ENCODE measurements at regions not wholly inside any gene's neighbourhood (a gene's known extent, or its start where the extent isn't known, plus 50 kb on each side); places are given as distances from the start of the nearest gene placed in this dataset.
A peak's percentile ranks its signal among the peaks of the same experiment; 100 is the strongest.
"Not testable (repeated sequence)": the region's sequence is repeated elsewhere in the genome, so short reads cannot be mapped to it uniquely, and the experiment has no call there.

DNA sequence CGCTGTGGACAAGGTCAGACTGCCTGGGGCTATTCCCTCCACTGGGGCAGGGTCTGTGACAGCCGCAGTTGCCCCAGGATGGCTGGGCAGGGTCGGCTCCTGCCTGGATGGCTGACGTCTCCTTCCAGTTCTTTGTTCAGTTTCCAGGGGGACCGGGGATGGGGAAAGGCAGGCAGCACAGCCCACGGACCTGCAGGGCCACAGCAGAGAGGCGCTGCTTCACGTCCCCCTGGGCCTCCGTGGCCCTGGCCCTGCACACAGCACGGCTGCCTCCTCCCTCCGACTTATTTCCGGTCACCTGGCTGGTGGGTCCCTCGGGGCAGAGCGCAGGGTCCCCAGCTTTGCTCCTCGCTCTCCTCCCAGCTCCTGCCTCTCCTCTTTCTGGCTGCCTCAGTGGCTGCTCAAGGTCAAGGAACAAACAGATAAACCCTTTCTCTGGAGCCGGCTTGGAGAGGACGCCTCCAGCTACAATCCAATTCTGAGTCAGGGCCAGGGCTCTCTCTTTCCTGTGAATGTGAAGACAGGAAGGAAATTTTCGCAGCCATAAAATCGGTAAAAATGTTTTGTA, 169.7 kb downstream of the C9orf50 start:
- Mint-ChIP-seq H3K9me3 (peaks cover 9% of the 10 kb centered on the region), H3K27me3 (peaks cover 17% of the 10 kb centered on the region)
- intact Hi-C loops (cut with micrococcal nuclease): no loop called here

DNA sequence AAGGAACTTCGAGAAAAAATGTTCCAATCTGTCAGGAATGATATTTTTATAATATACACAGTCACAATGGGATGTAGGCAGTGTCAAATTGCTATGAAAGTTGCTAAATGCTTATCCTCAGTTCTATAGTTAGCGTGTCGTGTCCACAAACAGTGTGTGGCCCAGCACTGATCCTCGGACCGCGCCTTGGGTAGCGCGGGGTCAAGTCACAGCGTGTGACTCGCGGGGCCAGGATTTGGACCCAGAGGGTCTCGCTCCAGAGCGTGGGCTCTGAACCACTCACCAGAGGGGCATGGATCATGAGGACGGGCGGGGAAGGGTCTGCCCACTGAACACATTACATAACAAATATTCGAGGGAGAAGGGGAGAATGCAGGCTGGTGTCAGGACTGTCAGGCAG, 171.8 kb downstream of the C9orf50 start:
- no peak overlapping the region for H3K4me3 Mint-ChIP-seq
- intact Hi-C loops (cut with micrococcal nuclease): no loop called here
- H3K27me3 Mint-ChIP-seq: peaks cover 15% of the 10 kb centered on the region
- H3K27ac Mint-ChIP-seq: no peak overlapping the region
- H3K4me1 Mint-ChIP-seq (ENCODE audit: low read depth): no peaks in the 10 kb centered on the region
- no peaks in the 10 kb centered on the region for H3K36me3 Mint-ChIP-seq (ENCODE audit: low read depth)
- peaks cover 9% of the 10 kb centered on the region for H3K9me3 Mint-ChIP-seq

More for the DNA sequence above, 169.7 kb downstream of the C9orf50 start:
- Mint-ChIP-seq H3K4me1 (ENCODE audit: low read depth) (peaks cover 14% of the 10 kb centered on the region), H3K27ac (no peak overlapping the region), H3K4me3 (no peak overlapping the region), H3K36me3 (ENCODE audit: low read depth) (no peaks in the 10 kb centered on the region)

DNA sequence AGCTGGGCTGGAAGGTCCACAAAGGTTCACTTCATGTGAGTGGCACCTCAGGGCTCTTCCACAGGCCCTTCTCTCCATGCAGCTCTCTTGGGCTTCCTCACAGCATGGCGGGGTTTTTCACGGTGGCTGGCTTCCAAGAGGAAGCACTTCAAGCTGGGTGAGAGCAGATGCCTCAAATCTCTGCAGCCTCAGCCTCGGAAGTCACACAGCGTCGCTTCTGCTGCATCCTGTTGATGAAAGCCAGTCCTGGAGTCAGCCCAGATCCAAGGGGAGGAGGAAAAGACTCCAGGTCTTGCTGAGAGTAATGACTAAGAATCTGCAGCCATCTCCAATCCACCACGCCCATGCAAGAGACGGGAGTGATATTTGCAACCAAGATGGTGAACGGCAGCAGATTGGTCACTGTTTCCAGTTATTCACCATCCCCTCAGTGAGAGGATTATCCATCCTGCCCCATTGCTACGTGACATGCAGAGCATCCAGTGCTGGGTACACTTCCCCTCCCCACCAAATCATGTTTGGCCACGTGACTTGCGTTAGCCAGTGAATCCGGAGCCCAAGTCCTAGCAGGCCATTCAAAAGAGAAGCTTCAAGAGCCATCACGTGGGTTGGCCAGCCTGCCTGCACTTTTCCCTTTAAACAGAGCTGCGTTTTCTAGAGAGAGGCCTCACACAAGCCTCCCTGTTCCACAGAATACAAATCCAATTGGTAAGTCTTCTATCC, 173.9 kb downstream of the C9orf50 start:
- H3K9me3 Mint-ChIP-seq: peaks cover 9% of the 10 kb centered on the region
- H3K4me3 Mint-ChIP-seq: no peak overlapping the region
- H3K4me1 Mint-ChIP-seq (ENCODE audit: low read depth): no peaks in the 10 kb centered on the region
- intact Hi-C loops (cut with micrococcal nuclease): no loop called here
- H3K36me3 Mint-ChIP-seq (ENCODE audit: low read depth): no peaks in the 10 kb centered on the region
- peaks cover 16% of the 10 kb centered on the region for H3K27me3 Mint-ChIP-seq
- no peak overlapping the region for H3K27ac Mint-ChIP-seq

DNA sequence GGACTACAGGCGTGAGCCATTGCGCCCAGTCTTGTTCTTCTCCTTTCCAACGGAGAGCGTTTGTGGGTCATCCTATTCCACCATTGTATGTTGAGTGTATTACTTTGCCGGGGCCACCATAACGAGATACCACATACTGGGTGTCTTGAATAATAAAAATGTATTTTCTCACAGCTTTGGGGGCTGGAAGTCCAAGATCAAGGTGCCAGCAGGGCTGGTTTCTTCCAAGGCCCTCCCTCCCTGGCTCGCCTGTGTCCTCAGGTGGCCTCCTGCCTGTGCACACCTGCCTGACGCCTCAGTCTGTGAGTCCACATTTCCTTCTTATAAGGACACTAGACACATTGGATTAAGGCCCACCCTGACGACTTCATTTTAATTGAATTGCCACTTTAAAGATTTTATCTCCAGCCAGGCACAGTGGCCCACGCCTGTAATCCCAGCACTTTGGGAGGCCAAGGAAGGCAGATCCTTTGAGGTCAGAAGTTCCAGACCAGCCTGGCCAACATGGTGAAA, 175.1 kb downstream of the C9orf50 start:
- intact Hi-C loops (cut with micrococcal nuclease): no loop called here
- Mint-ChIP-seq H3K4me1 (ENCODE audit: low read depth) (peaks cover 2% of the 10 kb centered on the region), H3K4me3 (no peak overlapping the region), H3K36me3 (ENCODE audit: low read depth) (no peaks in the 10 kb centered on the region), H3K27me3 (peaks cover 23% of the 10 kb centered on the region), H3K9me3 (peaks cover 9% of the 10 kb centered on the region), H3K27ac (no peak overlapping the region)

DNA sequence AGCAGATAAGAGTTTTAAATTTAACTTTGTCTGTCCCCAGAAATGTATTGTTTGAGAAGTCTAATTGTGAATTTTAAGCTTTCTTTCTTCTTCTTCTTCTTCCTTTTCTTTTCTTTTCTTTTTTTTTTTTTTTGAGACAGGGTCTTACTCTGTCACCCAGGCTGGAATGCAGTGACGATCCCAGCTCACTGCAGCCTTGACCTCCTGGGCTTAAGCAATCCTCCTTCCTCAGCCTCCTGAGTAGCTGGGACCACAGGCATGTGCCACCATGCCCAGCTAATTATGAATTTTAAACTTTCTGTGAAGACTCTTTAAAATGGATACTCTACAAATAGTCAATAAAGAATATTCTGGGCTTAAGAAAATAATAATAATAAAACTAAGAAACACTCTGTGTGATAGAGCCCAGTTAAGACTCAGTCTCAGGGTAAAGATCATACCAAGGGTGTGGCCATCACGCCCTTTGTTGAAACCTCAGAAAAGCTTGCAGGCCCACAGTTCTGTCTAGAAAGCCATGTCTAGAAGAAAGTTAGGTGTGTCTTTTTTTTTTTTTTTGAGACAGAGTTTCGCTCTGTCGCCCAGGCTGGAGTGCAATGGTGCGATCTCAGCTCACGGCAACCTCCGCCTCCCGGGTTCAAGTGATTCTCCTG, 177.3 kb downstream of the C9orf50 start:
- peaks cover 15% of the 10 kb centered on the region for H3K4me1 Mint-ChIP-seq (ENCODE audit: low read depth)
- peaks cover 40% of the 10 kb centered on the region for H3K27me3 Mint-ChIP-seq
- H3K4me3 Mint-ChIP-seq; H3K36me3 Mint-ChIP-seq (ENCODE audit: low read depth); H3K9me3 Mint-ChIP-seq; H3K27ac Mint-ChIP-seq; intact Hi-C loops (cut with micrococcal nuclease): not testable (repeated sequence)

DNA sequence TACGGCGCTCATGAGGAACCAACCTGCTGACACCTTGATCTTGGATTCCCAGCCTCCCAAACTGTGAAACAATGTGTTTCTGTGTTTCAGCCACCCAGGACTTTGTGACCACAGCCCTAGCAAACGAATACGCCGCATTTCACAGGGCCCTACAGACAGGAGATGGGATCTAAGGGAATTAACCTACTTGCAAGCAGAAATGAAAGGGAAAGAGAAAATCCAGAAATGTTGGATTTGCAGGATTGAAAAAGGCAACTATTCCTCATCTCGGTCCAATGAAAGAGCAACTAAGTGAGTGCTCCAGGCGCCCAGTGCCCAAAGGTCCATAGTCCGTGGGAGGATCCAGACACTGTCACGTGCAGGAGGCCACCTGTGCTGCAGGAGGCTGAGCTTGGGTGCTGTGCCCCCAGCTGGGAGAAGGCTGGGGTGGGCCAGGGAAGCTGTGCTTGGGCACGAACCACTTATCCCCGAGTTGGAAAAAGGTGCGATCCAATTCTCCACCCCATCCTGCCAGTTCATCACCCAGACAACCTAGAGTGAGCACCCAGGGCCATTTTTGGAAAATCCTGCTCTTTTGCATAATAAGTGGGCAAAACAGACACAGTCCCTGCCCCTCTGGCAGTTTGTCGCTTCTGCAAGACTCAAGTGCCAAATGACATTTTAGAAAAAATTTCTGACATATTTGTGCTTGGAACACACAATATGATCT, 177.9 kb downstream of the C9orf50 start:
- H3K27me3 Mint-ChIP-seq: peaks cover 45% of the 10 kb centered on the region
- H3K36me3 Mint-ChIP-seq (ENCODE audit: low read depth): no peaks in the 10 kb centered on the region
- H3K4me3 Mint-ChIP-seq: no peak overlapping the region
- H3K4me1 Mint-ChIP-seq (ENCODE audit: low read depth): peaks cover 22% of the 10 kb centered on the region
- intact Hi-C loops (cut with micrococcal nuclease): no loop called here
- H3K9me3 Mint-ChIP-seq: peaks cover 9% of the 10 kb centered on the region
- no peak overlapping the region for H3K27ac Mint-ChIP-seq

DNA sequence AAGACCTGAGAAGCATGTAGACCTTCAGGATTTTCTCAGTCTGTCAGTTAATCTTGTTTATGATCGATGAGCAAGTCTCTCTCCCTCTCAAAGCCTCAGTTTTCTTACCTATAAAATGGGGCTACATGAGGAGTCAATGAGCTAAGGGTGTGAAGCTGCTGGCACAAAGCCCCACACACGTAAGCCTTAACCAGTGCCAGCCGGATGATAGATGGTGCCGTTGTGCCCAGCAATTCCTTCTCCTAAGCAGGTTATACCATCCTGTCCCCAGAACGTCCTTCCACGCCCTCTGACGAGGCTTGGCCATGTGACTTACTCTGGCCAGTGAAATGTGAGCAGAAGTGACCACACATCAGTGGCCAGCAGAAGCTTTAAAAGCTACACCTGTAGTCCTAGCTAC, 179.0 kb downstream of the C9orf50 start:
- H3K4me1 Mint-ChIP-seq (ENCODE audit: low read depth): peaks cover 32% of the 10 kb centered on the region
- no peak overlapping the region for H3K27ac Mint-ChIP-seq
- no peak overlapping the region for H3K4me3 Mint-ChIP-seq
- H3K9me3 Mint-ChIP-seq: peaks cover 5% of the 10 kb centered on the region
- H3K27me3 Mint-ChIP-seq: peaks cover 50% of the 10 kb centered on the region
- H3K36me3 Mint-ChIP-seq (ENCODE audit: low read depth): no peaks in the 10 kb centered on the region
- intact Hi-C loops (cut with micrococcal nuclease): no loop called here

DNA sequence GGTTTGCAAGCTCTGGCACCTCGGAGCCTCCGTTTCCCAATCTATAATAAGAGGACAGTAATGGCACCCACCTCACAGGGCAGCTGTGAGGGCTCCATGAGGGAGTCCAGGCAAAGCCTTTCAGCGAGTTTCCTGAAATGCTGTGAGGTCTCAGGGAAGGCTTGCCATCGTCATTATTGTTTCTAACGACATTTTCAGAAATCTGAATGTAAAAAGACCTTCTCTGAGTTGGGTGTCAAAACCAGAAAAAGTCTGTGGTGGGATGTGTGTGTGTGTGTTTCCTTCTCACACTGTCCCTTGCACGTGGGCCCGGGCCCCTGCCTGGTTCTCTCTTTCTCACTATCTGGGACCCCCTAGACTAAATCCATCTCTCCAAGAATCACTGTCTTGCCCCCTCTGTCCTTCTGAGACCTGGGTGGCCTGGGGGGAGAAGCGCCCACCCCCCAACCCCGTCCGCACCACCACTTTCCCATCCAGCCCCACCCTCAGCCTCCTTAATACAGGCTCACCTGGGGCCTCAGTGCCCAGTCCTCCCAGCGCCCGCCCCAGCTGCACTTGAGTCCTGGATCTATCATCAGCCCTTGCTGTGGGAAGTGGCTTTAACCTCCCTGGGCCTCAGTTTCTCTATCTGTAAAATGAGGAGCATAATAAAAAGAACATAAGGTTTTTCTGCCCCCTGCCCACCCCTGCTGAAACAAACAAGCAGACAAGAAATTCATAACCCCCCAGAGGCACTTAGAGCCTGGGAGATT, 180.3 kb downstream of the C9orf50 start:
- no peak overlapping the region for H3K4me3 Mint-ChIP-seq
- H3K4me1 Mint-ChIP-seq (ENCODE audit: low read depth): peaks cover 35% of the 10 kb centered on the region
- intact Hi-C loops (cut with micrococcal nuclease): no loop called here
- no peaks in the 10 kb centered on the region for H3K36me3 Mint-ChIP-seq (ENCODE audit: low read depth)
- peak overlapping the region; percentile 64 for H3K27ac Mint-ChIP-seq
- no peaks in the 10 kb centered on the region for H3K9me3 Mint-ChIP-seq
- peaks cover 59% of the 10 kb centered on the region for H3K27me3 Mint-ChIP-seq

DNA sequence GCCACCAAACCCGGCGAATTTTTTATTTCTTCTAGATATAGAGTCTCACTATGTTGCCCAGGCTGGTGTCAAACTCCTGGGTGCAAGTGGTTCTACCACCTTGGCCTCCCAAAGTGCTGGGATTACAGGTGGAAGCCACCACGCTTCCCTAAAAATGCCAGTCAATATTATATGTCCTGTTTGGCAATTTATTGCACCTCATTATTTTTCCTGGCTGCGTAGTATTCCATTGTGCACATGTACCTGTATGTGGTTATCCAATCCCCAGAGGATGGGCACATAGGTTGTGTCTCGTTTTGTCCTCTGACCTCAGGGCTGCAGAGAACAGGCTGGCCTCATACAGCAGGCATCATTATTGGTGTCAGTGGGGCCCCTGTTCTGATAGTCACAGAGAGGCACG, 181.7 kb downstream of the C9orf50 start:
- Mint-ChIP-seq H3K27ac (no peak overlapping the region), H3K36me3 (ENCODE audit: low read depth) (no peaks in the 10 kb centered on the region), H3K4me1 (ENCODE audit: low read depth) (peaks cover 35% of the 10 kb centered on the region), H3K4me3 (no peak overlapping the region), H3K9me3 (no peaks in the 10 kb centered on the region), H3K27me3 (peaks cover 64% of the 10 kb centered on the region)
- intact Hi-C loops (cut with micrococcal nuclease): no loop called here

DNA sequence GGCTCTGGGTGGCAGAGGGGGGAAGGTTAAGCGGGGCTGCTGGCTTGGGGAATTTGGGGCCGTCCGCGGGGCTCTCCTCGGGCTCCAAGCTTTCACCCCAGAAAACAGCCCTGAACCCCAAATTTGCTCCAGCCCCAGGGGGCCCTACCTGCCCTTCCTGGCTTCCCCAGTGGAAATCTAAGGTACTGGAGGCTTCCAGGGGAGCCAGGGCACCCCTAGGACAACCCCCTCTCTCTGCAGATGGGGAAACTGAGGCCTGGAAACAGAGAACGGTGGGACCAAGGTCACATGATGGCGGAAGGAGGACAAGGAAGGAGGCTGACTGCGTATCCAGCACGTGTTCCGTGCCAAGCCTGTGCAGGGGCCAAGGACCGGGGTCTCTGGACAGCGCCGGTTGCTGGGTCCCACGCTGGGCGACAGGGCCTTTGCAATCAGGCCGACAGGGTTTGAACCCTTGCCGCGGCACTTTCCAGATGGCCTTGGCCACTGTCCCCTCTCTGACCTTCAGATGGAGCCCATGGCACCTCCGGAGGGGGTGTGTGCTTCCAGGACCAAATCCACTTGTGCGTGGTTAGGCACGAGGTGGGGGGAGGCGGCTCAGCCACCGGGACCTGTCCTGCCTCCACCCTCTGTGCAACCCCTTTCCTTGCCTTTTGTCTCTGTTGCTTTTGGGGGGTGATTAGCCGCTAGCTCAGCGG, 183.1 kb downstream of the C9orf50 start:
- Mint-ChIP-seq H3K36me3 (ENCODE audit: low read depth) (no peaks in the 10 kb centered on the region), H3K4me1 (ENCODE audit: low read depth) (peaks cover 35% of the 10 kb centered on the region), H3K27ac (peak overlapping the region; percentile 50), H3K9me3 (no peaks in the 10 kb centered on the region), H3K27me3 (peaks cover 61% of the 10 kb centered on the region), H3K4me3 (peak overlapping the region; percentile 75)
- intact Hi-C loops (cut with micrococcal nuclease): no loop called here

DNA sequence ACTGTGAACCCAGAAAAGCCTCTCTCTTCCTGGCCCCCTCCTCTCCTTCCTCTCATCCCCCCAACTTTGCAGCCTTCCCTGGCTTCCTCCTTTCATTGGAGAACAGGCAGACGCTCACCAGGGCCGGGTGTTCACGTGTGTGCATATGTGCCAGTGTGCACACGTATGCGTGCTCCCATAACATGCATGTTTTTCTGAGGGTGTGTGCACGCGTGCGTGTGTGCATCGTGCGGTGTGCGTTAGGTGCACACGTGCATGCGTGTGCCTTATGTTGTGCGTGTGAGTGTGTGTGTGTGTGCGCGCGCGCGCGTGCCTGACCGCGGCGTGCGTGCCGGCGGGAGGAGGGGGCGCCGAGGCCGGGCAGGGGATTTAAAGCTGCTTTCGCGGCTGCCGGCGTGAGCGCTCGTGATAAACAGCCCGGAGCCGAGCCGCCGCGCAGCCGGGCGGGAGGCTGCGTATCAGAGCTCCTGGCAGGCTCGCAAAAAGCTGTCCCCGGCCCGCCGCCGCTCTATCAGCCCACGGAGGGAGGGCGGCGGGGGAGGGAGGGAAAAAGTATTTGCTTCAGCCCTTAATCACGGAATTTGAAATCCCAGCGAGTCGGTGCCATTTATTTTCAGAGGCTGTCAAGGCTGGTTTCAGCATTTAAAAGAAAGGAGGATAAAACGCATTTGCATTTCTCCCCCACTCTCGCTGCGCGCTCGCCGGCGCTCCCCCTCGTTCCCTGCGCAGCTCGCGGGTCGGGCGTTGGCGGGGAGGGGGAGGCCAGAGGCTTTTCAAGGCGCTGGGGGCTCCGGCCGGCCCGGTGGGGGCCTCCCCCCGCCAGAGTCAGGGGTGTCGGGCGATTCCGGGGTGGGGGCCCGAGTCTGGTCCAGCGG, 183.9 kb downstream of the C9orf50 start:
- Mint-ChIP-seq H3K4me1 (ENCODE audit: low read depth) (peaks cover 42% of the 10 kb centered on the region), H3K9me3 (no peaks in the 10 kb centered on the region), H3K36me3 (ENCODE audit: low read depth) (no peaks in the 10 kb centered on the region), H3K4me3 (peak overlapping the region; percentile 75), H3K27ac (peak overlapping the region; percentile 50), H3K27me3 (peaks cover 63% of the 10 kb centered on the region)
- intact Hi-C loops (cut with micrococcal nuclease): no loop called here

DNA sequence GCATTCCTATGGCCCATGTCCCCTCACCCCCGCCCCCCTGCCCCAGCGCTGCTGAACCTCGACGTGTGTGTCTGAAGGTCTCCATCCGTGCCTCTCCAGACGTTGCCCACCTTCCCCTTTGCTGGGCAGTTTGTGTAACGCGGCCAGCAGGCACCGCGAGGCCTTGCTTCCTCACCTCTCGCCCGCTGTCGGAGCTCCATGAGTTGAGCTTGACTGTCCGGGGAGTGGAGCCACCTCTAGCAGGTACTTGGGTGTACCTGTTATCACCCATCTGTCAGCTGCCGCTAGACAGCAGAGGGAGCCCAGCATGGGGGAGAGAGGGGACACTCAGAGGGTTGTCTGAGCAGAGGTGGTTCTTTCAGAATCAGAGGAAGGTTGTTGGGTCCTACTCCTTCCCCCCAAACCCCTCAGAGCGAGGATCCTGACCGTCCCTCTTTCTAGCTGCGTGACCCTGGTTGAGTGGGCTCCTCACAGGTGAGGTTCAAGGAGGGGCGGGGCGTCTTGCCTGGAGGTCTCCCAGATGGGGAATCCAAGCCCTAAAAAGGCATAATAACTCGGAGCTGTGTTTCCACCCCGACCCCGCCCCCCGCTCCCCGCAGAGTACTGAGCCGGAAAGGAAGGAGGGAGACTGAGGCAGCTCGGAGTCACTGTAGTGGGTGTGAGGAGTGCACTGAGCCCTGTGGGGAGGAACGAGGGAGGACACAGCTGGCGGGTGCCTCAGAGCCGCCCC, 184.7 kb downstream of the C9orf50 start:
- Mint-ChIP-seq H3K4me1 (ENCODE audit: low read depth) (peaks cover 42% of the 10 kb centered on the region), H3K36me3 (ENCODE audit: low read depth) (no peaks in the 10 kb centered on the region), H3K4me3 (no peak overlapping the region), H3K27me3 (peaks cover 56% of the 10 kb centered on the region), H3K27ac (no peak overlapping the region), H3K9me3 (no peaks in the 10 kb centered on the region)
- intact Hi-C loops (cut with micrococcal nuclease): no loop called here

All from dendritic cell treated with granulocyte-macrophage colony-stimulating factor and Interleukin-4, amounts not matched to agents 40 ng/mL and 50 ng/mL, for 4 days (primary cell).